Mammary epithelial cell (primary cell): ENCODE measurements at regions not wholly inside any gene's neighbourhood (a gene's known extent, or its start where the extent isn't known, plus 50 kb on each side); places are given as distances from the start of the nearest gene placed in this dataset.
"Not testable (repeated sequence)": the region's sequence is repeated elsewhere in the genome, so short reads cannot be mapped to it uniquely, and the experiment has no call there.

Source experiments
- EZH2 ChIP-seq: IDR thresholded peaks from 2 replicates; pipeline ENCODE4 v1.6.1; 2012; ENCODE audit warnings: low read length, inconsistent platforms, borderline replicate concordance
- TF ChIP-seq, protein P1 (sequence below), 2 donors: IDR thresholded peaks in 1 of 2; conservative IDR thresholded peaks in 1 of 2; 2 replicates each; pipeline ENCODE4 v1.5.1; 2011 to 2012; ENCODE audit warnings: inconsistent platforms in 2 of 2, low read length in 2 of 2, mild to moderate bottlenecking in 2 of 2, control low read depth in 1 of 2, low read depth in 1 of 2; ENCODE audit not compliant: insufficient read depth in 1 of 2; ENCODE audit errors: extremely low read depth in 1 of 2

DNA sequence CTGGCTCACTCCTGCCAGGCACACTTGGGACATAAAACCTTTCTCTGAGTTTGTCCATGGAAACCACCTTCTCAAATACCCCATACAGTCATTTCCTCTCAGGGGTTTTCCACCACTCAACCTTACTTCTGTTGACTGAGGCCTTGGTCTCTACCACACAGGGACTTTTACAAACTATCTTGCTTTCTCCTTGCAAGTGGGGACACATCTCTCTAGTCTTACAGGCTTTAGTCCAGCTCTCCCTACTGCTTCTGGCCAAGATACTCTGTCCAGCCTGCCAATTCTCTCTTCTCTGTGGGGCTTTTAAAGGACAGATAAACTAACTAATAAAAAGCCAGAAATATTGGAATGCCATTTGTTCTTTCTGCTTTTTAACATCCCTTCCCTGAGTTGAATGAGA, 510.8 kb downstream of the TTLL7 start:
- TF ChIP-seq, protein P1, sequence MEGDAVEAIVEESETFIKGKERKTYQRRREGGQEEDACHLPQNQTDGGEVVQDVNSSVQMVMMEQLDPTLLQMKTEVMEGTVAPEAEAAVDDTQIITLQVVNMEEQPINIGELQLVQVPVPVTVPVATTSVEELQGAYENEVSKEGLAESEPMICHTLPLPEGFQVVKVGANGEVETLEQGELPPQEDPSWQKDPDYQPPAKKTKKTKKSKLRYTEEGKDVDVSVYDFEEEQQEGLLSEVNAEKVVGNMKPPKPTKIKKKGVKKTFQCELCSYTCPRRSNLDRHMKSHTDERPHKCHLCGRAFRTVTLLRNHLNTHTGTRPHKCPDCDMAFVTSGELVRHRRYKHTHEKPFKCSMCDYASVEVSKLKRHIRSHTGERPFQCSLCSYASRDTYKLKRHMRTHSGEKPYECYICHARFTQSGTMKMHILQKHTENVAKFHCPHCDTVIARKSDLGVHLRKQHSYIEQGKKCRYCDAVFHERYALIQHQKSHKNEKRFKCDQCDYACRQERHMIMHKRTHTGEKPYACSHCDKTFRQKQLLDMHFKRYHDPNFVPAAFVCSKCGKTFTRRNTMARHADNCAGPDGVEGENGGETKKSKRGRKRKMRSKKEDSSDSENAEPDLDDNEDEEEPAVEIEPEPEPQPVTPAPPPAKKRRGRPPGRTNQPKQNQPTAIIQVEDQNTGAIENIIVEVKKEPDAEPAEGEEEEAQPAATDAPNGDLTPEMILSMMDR (conservative IDR thresholded peaks at IDR 0.05 in 1 of 2, IDR thresholded peaks at IDR 0.05 in 1 of 2; ENCODE audit: extremely low read depth in 1 of 2, insufficient read depth in 1 of 2, low read depth in 1 of 2, low read length in 2 of 2), result not testable (repeated sequence)
- TF ChIP-seq EZH2, result not testable (repeated sequence)
